Prostate gland (tissue), 2 donors: ENCODE measurements at regions not wholly inside any gene's neighbourhood (a gene's known extent, or its start where the extent isn't known, plus 50 kb on each side); places are given as distances from the start of the nearest gene placed in this dataset.

ENCODE experiments used
- CTCF ChIP-seq, 4 experiments: fragments of 200-600 bp in 2 of 4; fragments of 450-650 bp in 2 of 4; sonication (generic) in 2 of 4; IDR thresholded peaks; 1 replicate in 3 of 4; 2 replicates in 1 of 4; pipeline ENCODE4 v1.5.1; 2016 to 2019; ENCODE audit warnings: antibody characterized with exemption in 4 of 4, mild to moderate bottlenecking in 2 of 4, moderate library complexity in 2 of 4
- POLR2A ChIP-seq: fragments of 450-650 bp; IDR thresholded peaks from one replicate; pipeline ENCODE4 v1.6.1; 2016; ENCODE audit warnings: antibody characterized with exemption, mild to moderate bottlenecking
- POLR2AphosphoS5 ChIP-seq: sonication (generic); formaldehyde crosslinking; IDR thresholded peaks from one replicate; pipeline ENCODE4 v1.6.1; 2017; ENCODE audit warnings: antibody characterized with exemption

- TF ChIP-seq CTCF (IDR thresholded peaks at IDR 0.05) (no peak), POLR2A (no peak), POLR2AphosphoS5 (no peak)
Measured at GRCh38 chr18:38237796-38238195, 672.2 kb upstream of the CELF4 start.
